SK-N-MC (cell line): ENCODE measurements at regions not wholly inside any gene's neighbourhood (a gene's known extent, or its start where the extent isn't known, plus 50 kb on each side); places are given as distances from the start of the nearest gene placed in this dataset.

Experiments used
- EZH2 ChIP-seq: fragments of 200-600 bp; sonication (generic); IDR thresholded peaks from one replicate; pipeline ENCODE4 v1.6.1; 2017; ENCODE audit warnings: antibody characterized with exemption
- POLR2AphosphoS5 ChIP-seq: IDR thresholded peaks from 2 replicates; pipeline ENCODE4 v1.6.1; 2012; ENCODE audit warnings: mild to moderate bottlenecking, low read depth, low read length, borderline replicate concordance

DNA sequence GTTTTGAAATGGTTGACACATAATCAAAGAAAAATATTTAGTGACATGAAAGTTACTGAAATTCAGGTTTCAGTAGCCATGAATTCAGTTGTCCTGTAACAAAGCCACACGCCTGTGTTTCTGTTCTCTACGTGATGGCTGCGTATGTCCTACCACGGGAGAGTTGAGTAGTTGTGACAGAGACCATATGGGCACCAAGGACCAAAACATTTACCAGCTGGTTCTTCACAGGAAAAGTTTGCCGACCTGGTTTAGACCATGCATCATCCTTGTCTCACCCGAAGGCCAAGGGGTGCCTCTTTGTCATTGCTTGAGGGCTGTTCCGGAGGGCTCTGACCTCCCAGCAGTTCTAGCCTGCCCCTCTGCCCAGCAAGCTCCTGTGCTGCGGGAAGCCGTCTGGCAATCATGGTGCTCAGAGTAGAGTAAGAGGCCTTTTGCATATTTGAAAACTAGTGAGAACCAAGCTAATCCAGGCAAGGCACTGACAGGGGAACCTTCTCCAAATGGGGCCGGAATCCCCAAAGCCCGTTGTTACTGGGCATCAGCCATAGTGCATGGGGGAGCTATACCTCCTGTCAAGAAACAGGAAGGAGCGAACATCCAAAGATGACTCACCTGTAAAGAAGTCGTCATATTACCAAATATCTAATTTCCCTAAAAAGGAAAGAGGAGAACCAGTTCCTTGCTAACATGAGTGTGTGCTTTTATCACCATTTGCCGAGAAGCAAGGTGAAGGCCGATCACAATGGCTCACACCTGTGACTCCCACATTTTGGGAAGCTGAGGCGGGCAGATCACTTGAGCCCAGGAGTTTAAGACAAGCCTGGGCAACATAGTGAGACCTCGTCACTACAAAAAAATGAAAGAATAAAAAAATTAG, 92.6 kb upstream of the RAB12 start:
- TF ChIP-seq EZH2 (no peak), POLR2AphosphoS5 (no peak)
